Keratinocyte (primary cell): ENCODE measurements at regions not wholly inside any gene's neighbourhood (a gene's known extent, or its start where the extent isn't known, plus 50 kb on each side); places are given as distances from the start of the nearest gene placed in this dataset.

Experiments
- DNase-seq: peaks from one replicate; pipeline ENCODE4 v3.0.0-alpha.2; 2011; ENCODE audit warnings: low read depth, missing footprints, low spot score
- FAIRE-seq: peaks from 2 replicates; lab custom pipeline; 2011; peaks lifted over from hg19 to GRCh38; lab: Jason Lieb, UNC
- H2AFZ ChIP-seq: 2 replicates; pipeline ENCODE4 v1.6.0; 2012; ENCODE audit warnings: low read length, control low read depth, inconsistent platforms; ENCODE audit not compliant: control insufficient read depth
- H3K27ac ChIP-seq: 2 replicates; pipeline ENCODE4 v1.5.1; 2011; ENCODE audit warnings: low read length; ENCODE audit not compliant: control insufficient read depth, insufficient read depth
- H3K27me3 ChIP-seq: 3 replicates; pipeline ENCODE4 v1.6.0; 2011; ENCODE audit warnings: low read length; ENCODE audit not compliant: control insufficient read depth, insufficient read depth; ENCODE audit errors: extremely low read depth
- H3K36me3 ChIP-seq, 2 experiments: 2 replicates in 1 of 2; 3 replicates in 1 of 2; pipeline ENCODE4 v1.5.1; 2011; ENCODE audit warnings: low read length in 2 of 2, mild to moderate bottlenecking in 1 of 2; ENCODE audit not compliant: control insufficient read depth in 2 of 2, insufficient read depth in 2 of 2; ENCODE audit errors: extremely low read depth in 1 of 2
- H3K4me1 ChIP-seq: 3 replicates; pipeline ENCODE4 v1.5.1; 2011; ENCODE audit warnings: low read length; ENCODE audit not compliant: control insufficient read depth, insufficient read depth; ENCODE audit errors: extremely low read depth
- H3K4me2 ChIP-seq: 3 replicates; pipeline ENCODE4 v1.6.0; 2011; ENCODE audit warnings: low read depth, low read length; ENCODE audit not compliant: control insufficient read depth, insufficient read depth; ENCODE audit errors: extremely low read depth
- H3K4me3 ChIP-seq, 3 experiments: fragments of 200-600 bp in 1 of 3; sonication (generic) in 1 of 3; 2 replicates in 2 of 3; 3 replicates in 1 of 3; pipeline ENCODE4 v1.5.1; 2011 to 2016; ENCODE audit warnings: low read length in 3 of 3, mild to moderate bottlenecking in 3 of 3, control low read depth in 2 of 3, inconsistent platforms in 1 of 3, low read depth in 1 of 3, mixed read lengths in 1 of 3, mixed run types in 1 of 3, moderate library complexity in 1 of 3; ENCODE audit not compliant: control insufficient read depth in 2 of 3, insufficient read depth in 2 of 3; ENCODE audit errors: extremely low read depth in 1 of 3
- H3K79me2 ChIP-seq: 2 replicates; pipeline ENCODE4 v1.6.0; 2012; ENCODE audit warnings: low read length; ENCODE audit not compliant: control insufficient read depth, insufficient read depth
- H3K9ac ChIP-seq: 3 replicates; pipeline ENCODE4 v1.6.0; 2011; ENCODE audit warnings: low read length; ENCODE audit not compliant: control insufficient read depth, insufficient read depth; ENCODE audit errors: extremely low read depth
- H3K9me1 ChIP-seq: 3 replicates; pipeline ENCODE4 v1.6.0; 2011; ENCODE audit warnings: low read length; ENCODE audit not compliant: control insufficient read depth, insufficient read depth; ENCODE audit errors: extremely low read depth
- H3K9me3 ChIP-seq: 2 replicates; pipeline ENCODE4 v1.5.1; 2012; ENCODE audit warnings: low read depth, low read length; ENCODE audit not compliant: control insufficient read depth
- H4K20me1 ChIP-seq: 3 replicates; pipeline ENCODE4 v1.6.0; 2011; ENCODE audit warnings: low read length; ENCODE audit not compliant: control insufficient read depth, insufficient read depth; ENCODE audit errors: extremely low read depth
- EZH2 ChIP-seq: IDR thresholded peaks from one replicate; pipeline ENCODE4 v1.6.1; 2012; ENCODE audit warnings: inconsistent platforms, mild to moderate bottlenecking, low read length, moderate library complexity
- dilution Hi-C: fragments of 300-500 bp; cut with MboI; formaldehyde crosslinking; loops from one replicate; pipeline ENCODE4 v1.7.0; 2020; ENCODE audit warnings: low sequenced_read_pairs; ENCODE audit not compliant: extremely low pct_ligation_motif_present
- TF ChIP-seq, protein P1 (sequence below), 3 experiments: IDR thresholded peaks in 1 of 3; conservative IDR thresholded peaks in 1 of 3; optimal IDR thresholded peaks in 1 of 3; 2 replicates in 2 of 3; 3 replicates in 1 of 3; pipeline versions ENCODE3 to v1.5.1; 2011; ENCODE audit warnings: low read length in 3 of 3, mild to moderate bottlenecking in 3 of 3, moderate library complexity in 2 of 3, control low read depth in 1 of 3, inconsistent platforms in 1 of 3; ENCODE audit not compliant: insufficient read depth in 2 of 3; ENCODE audit errors: extremely low read depth in 1 of 3

DNA sequence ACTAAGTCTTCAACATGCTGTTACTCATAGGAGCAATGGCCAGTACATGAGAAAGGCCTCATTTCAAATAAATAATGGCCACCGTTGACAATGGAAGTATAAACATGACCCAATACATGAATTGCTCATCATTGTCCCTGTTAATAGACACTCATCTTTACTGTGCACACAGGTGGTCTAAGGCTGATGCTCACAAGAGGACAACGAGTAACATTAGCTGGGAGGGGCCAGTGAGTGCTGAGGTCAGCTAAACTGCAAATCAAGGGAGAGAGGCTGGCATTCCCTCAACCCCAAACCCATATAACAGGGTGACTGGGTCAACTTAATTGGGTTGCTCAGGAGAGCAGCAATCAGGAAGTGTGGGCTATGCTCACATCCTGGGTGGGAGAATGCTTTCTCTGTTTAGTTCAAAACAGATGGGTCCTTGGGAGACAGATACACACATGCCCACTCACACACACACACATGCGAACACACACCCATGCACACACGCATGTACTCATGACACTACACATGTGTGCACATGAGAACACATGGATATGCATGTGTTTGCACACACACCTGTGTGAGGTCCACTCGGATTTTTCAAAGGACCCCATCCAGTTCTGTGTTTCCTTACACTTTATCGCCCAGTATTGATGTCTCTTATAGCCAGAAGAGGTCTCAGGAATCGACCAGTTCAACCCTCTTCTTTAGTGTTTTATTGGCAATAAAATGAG, 172.0 kb downstream of the INHBB start:
- H3K79me2 ChIP-seq, result no peaks in the 10 kb centered on the region
- no peak overlapping the region for H3K4me2 ChIP-seq
- FAIRE-seq (no peak), DNase-seq (no peak)
- H3K27ac ChIP-seq, result no peak overlapping the region
- dilution Hi-C loops, result no loop called here
- no peak overlapping the region for H3K4me3 ChIP-seq
- H3K36me3 ChIP-seq, result no peaks in the 10 kb centered on the region
- H3K4me1 ChIP-seq, result no peaks in the 10 kb centered on the region
- TF ChIP-seq, protein P1, sequence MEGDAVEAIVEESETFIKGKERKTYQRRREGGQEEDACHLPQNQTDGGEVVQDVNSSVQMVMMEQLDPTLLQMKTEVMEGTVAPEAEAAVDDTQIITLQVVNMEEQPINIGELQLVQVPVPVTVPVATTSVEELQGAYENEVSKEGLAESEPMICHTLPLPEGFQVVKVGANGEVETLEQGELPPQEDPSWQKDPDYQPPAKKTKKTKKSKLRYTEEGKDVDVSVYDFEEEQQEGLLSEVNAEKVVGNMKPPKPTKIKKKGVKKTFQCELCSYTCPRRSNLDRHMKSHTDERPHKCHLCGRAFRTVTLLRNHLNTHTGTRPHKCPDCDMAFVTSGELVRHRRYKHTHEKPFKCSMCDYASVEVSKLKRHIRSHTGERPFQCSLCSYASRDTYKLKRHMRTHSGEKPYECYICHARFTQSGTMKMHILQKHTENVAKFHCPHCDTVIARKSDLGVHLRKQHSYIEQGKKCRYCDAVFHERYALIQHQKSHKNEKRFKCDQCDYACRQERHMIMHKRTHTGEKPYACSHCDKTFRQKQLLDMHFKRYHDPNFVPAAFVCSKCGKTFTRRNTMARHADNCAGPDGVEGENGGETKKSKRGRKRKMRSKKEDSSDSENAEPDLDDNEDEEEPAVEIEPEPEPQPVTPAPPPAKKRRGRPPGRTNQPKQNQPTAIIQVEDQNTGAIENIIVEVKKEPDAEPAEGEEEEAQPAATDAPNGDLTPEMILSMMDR (optimal IDR thresholded peaks at IDR 0.05 in 1 of 3, IDR thresholded peaks at IDR 0.05 in 1 of 3, conservative IDR thresholded peaks at IDR 0.05 in 1 of 3; ENCODE audit: extremely low read depth in 1 of 3, insufficient read depth in 2 of 3, low read length in 3 of 3), result no peak
- TF ChIP-seq EZH2, result no peak
- no peaks in the 10 kb centered on the region for H3K9me3 ChIP-seq
- H3K27me3 ChIP-seq, result peaks cover 11% of the 10 kb centered on the region
- no peaks in the 10 kb centered on the region for H4K20me1 ChIP-seq
- no peaks in the 10 kb centered on the region for H3K9me1 ChIP-seq
- no peak overlapping the region for H2AFZ ChIP-seq
- H3K9ac ChIP-seq, result no peak overlapping the region

DNA sequence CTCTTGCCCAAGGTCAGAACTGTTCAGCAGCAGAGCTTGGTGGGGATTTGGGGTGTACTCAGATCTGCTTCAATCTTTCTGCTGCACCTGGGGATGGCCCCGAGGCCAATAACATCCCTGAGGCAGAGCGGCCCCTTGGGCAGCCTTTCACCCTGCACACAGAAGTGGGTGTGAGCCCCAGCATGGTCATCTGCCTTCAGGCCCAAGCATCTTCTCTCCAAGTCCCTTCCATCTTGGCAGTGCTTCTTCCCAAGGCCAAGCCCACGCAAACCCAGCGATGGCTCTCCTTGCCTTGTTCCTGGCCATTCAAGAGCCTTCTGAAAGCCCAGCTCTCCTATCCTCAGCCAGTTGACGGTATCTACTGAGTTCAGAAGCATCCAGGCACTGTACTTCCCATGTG, 172.9 kb downstream of the INHBB start:
- DNase-seq (no peak), FAIRE-seq (no peak)
- Histone ChIP-seq H3K27me3 (peaks cover 11% of the 10 kb centered on the region), H3K9me3 (no peaks in the 10 kb centered on the region), H3K9me1 (no peaks in the 10 kb centered on the region), H3K4me2 (no peak overlapping the region), H3K79me2 (no peaks in the 10 kb centered on the region), H2AFZ (no peak overlapping the region), H3K4me1 (no peaks in the 10 kb centered on the region), H3K27ac (no peak overlapping the region), H3K36me3 (no peaks in the 10 kb centered on the region), H4K20me1 (no peaks in the 10 kb centered on the region), H3K9ac (no peak overlapping the region), H3K4me3 (no peak overlapping the region)
- TF ChIP-seq EZH2, result no peak
- TF ChIP-seq, protein P1 (optimal IDR thresholded peaks at IDR 0.05 in 1 of 3, IDR thresholded peaks at IDR 0.05 in 1 of 3, conservative IDR thresholded peaks at IDR 0.05 in 1 of 3; ENCODE audit: extremely low read depth in 1 of 3, insufficient read depth in 2 of 3, low read length in 3 of 3), result no peak
- dilution Hi-C loops, result no loop called here
